HG02623 (cell line): ENCODE measurements at regions not wholly inside any gene's neighbourhood (a gene's known extent, or its start where the extent isn't known, plus 50 kb on each side); places are given as distances from the start of the nearest gene placed in this dataset.
"Not testable (repeated sequence)": the region's sequence is repeated elsewhere in the genome, so short reads cannot be mapped to it uniquely, and the experiment has no call there.

Experiments
- ATAC-seq: cut with Tn5 transposase; IDR thresholded peaks from one replicate; pipeline ENCODE4 v1.9.1; 2021; ENCODE audit warnings: moderate library complexity; ENCODE audit not compliant: unreplicated experiment

- ATAC-seq: not testable (repeated sequence)
These were observed 161.4 kb downstream of the BCL2L11 start for GRCh38 chr2:111282162-111282561.

GRCh38 chr2:111287646-111288568, 167.2 kb downstream of the BCL2L11 start:
- not testable (repeated sequence) for ATAC-seq

- ATAC-seq: not testable (repeated sequence)
These were observed 169.7 kb downstream of the BCL2L11 start for GRCh38 chr2:111290370-111290769.

- ATAC-seq: not testable (repeated sequence)
These were observed 170.9 kb downstream of the BCL2L11 start for GRCh38 chr2:111291566-111291965.

GRCh38 chr2:111292232-111292968, 171.7 kb downstream of the BCL2L11 start:
- ATAC-seq: not testable (repeated sequence)

- not testable (repeated sequence) for ATAC-seq
These were observed 174.0 kb downstream of the BCL2L11 start for GRCh38 chr2:111294699-111295098.

GRCh38 chr2:111296122-111296804, 175.5 kb downstream of the BCL2L11 start:
- not testable (repeated sequence) for ATAC-seq

GRCh38 chr2:111297128-111297527, 176.4 kb downstream of the BCL2L11 start:
- ATAC-seq: not testable (repeated sequence)

- ATAC-seq: not testable (repeated sequence)
These were observed 178.2 kb downstream of the BCL2L11 start for GRCh38 chr2:111298927-111299326.

- ATAC-seq: not testable (repeated sequence)
These were observed 178.9 kb downstream of the BCL2L11 start for GRCh38 chr2:111299635-111300034.

- ATAC-seq: not testable (repeated sequence)
These were observed 181.0 kb downstream of the BCL2L11 start for GRCh38 chr2:111301677-111302076.

- not testable (repeated sequence) for ATAC-seq
These were observed 181.9 kb downstream of the BCL2L11 start for GRCh38 chr2:111302397-111303218.

- not testable (repeated sequence) for ATAC-seq
These were observed 186.6 kb downstream of the BCL2L11 start for GRCh38 chr2:111307302-111307701.

- ATAC-seq: not testable (repeated sequence)
These were observed 188.7 kb downstream of the BCL2L11 start for GRCh38 chr2:111309231-111310075.

- ATAC-seq: not testable (repeated sequence)
These were observed 189.7 kb downstream of the BCL2L11 start for GRCh38 chr2:111310395-111310794.

- not testable (repeated sequence) for ATAC-seq
These were observed 190.9 kb downstream of the BCL2L11 start for GRCh38 chr2:111311568-111311967.

GRCh38 chr2:111312897-111313607, 192.3 kb downstream of the BCL2L11 start:
- not testable (repeated sequence) for ATAC-seq

- not testable (repeated sequence) for ATAC-seq
These were observed 193.0 kb downstream of the BCL2L11 start for GRCh38 chr2:111313711-111314110.
